ENCODE measurements at regions not wholly inside any gene's neighbourhood (a gene's known extent, or its start where the extent isn't known, plus 50 kb on each side); places are given as distances from the start of the nearest gene placed in this dataset.

GRCh38 chr16:51034481-51035109, 116.5 kb downstream of the SALL1 start:
- peak; percentile 35 for DNase-seq

GRCh38 chr16:51031598-51031997, 119.5 kb downstream of the SALL1 start:
- DNase-seq: no peak

GRCh38 chr16:51030516-51030915, 120.6 kb downstream of the SALL1 start:
- DNase-seq: no peak

- no peak for DNase-seq
Measured at GRCh38 chr16:51025588-51026290, 125.3 kb downstream of the SALL1 start.

- no peak for DNase-seq
Measured at GRCh38 chr16:51024703-51025102, 126.4 kb downstream of the SALL1 start.

- no peak for DNase-seq
Measured at GRCh38 chr16:51022955-51023354, 128.1 kb downstream of the SALL1 start.

- no peak for DNase-seq
Measured at GRCh38 chr16:51019617-51020016, 131.5 kb downstream of the SALL1 start.

- no peak for DNase-seq
Measured at GRCh38 chr16:51017969-51018368, 133.1 kb downstream of the SALL1 start.

- no peak for DNase-seq
Measured at GRCh38 chr16:51012396-51012795, 138.7 kb downstream of the SALL1 start.

GRCh38 chr16:51010817-51011216, 140.3 kb downstream of the SALL1 start:
- DNase-seq: no peak

GRCh38 chr16:51009813-51010212, 141.3 kb downstream of the SALL1 start:
- no peak for DNase-seq

- no peak for DNase-seq
Measured at GRCh38 chr16:51009359-51009758, 141.7 kb downstream of the SALL1 start.

- DNase-seq: no peak
Measured at GRCh38 chr16:51008607-51009006, 142.5 kb downstream of the SALL1 start.

- no peak for DNase-seq
Measured at GRCh38 chr16:51008037-51008436, 143.0 kb downstream of the SALL1 start.

GRCh38 chr16:51003850-51004566, 147.1 kb downstream of the SALL1 start:
- DNase-seq: no peak

- DNase-seq: no peak
Measured at GRCh38 chr16:51002881-51003490, 148.1 kb downstream of the SALL1 start.

- DNase-seq: no peak
Measured at GRCh38 chr16:50999181-50999580, 151.9 kb downstream of the SALL1 start.

GRCh38 chr16:50998411-50998810, 152.7 kb downstream of the SALL1 start:
- no peak for DNase-seq

- DNase-seq: no peak
Measured at GRCh38 chr16:50997679-50998078, 153.4 kb downstream of the SALL1 start.

GRCh38 chr16:50996830-50997186, 154.3 kb downstream of the SALL1 start:
- DNase-seq: peak; percentile 38

- no peak for DNase-seq
Measured at GRCh38 chr16:50996166-50996829, 154.8 kb downstream of the SALL1 start.

GRCh38 chr16:50994995-50995394, 156.1 kb downstream of the SALL1 start:
- DNase-seq: no peak

GRCh38 chr16:50992350-50993032, 158.6 kb downstream of the SALL1 start:
- no peak for DNase-seq
